GM23248 (cell line): ENCODE measurements at regions not wholly inside any gene's neighbourhood (a gene's known extent, or its start where the extent isn't known, plus 50 kb on each side); places are given as distances from the start of the nearest gene placed in this dataset.

ENCODE experiments used
- EZH2 ChIP-seq: fragments of 200-600 bp; sonication (generic); IDR thresholded peaks from 2 replicates; pipeline ENCODE4 v1.6.1; 2018; ENCODE audit warnings: antibody characterized with exemption, mild to moderate bottlenecking; ENCODE audit not compliant: insufficient read depth, poor library complexity, severe bottlenecking
- EZH2phosphoT487 ChIP-seq: fragments of 200-600 bp; sonication (generic); IDR thresholded peaks from 2 replicates; pipeline ENCODE4 v1.6.1; 2018; ENCODE audit warnings: antibody characterized with exemption, moderate library complexity, mild to moderate bottlenecking, low read depth; ENCODE audit not compliant: insufficient read depth

DNA sequence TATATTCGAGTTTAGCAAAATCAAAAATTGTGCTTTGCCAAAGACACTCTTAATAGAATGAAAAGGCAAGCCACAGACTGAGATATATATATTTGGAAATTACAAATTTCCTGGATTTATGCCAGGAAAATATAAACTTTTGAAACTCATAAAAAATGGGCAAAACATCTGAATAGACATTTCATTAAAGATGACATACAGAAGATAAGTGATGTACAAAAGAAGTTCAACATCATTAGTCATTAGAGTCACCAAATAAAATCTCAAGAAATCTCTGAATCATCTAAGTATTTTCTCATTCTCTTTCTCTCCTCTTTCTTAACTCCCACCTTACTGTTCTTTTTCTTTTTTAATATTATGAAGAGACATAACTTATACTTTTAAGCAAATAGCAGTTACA lies 921.1 kb downstream of the DSC3 start:
- TF ChIP-seq EZH2 (no peak), EZH2phosphoT487 (no peak)
